Panc1 (cell line): ENCODE measurements at regions not wholly inside any gene's neighbourhood (a gene's known extent, or its start where the extent isn't known, plus 50 kb on each side); places are given as distances from the start of the nearest gene placed in this dataset.

Source experiments
- ATAC-seq: fragments of 200-7000 bp; cut with Tn5 transposase; 2 replicates; pipeline ENCODE4 v1.9.1; 2020; ENCODE audit warnings: mild to moderate bottlenecking, moderate library complexity
- BruUV-seq: library from RNA; stranded (reverse); fragments of 400-500 nt; replicated peaks from 2 replicates; lab custom pipeline; 2021; lab: Mats Ljungman, UMichigan
- CTCF ChIA-PET: fragments of 300-600 bp; sonication (Branson Sonifier 250); formaldehyde crosslinking; loops from one replicate; lab custom pipeline; 2022; ENCODE audit warnings: antibody characterized with exemption; lab: Charles Lee
- POLR2A ChIA-PET: fragments of 300-600 bp; sonication (Branson Sonifier 250); formaldehyde crosslinking; loops from one replicate; lab custom pipeline; 2022; ENCODE audit warnings: antibody characterized with exemption; lab: Charles Lee
- DNase-seq: peaks from one replicate; pipeline ENCODE4 v3.0.0-alpha.2; 2010; ENCODE audit warnings: low read depth, low spot score
- H3K27ac ChIP-seq: 2 replicates; pipeline ENCODE4 v1.5.1; 2011; ENCODE audit warnings: mild to moderate bottlenecking, low read length, inconsistent platforms
- H3K27me3 ChIP-seq: fragments of 200-500 bp; sonication (Bioruptor generic); 2 replicates; pipeline ENCODE4 v1.6.0; 2014; ENCODE audit warnings: low read length, inconsistent platforms; ENCODE audit not compliant: control insufficient read depth, insufficient read depth
- H3K36me3 ChIP-seq: fragments of 200-500 bp; sonication (Bioruptor generic); 2 replicates; pipeline ENCODE4 v1.5.1; 2014; ENCODE audit warnings: inconsistent platforms, mild to moderate bottlenecking, low read length, moderate library complexity; ENCODE audit not compliant: control insufficient read depth, insufficient read depth
- H3K4me1 ChIP-seq: 2 replicates; pipeline ENCODE4 v1.5.1; 2011; ENCODE audit warnings: inconsistent platforms, mild to moderate bottlenecking, low read length, moderate library complexity; ENCODE audit not compliant: control insufficient read depth, insufficient read depth
- H3K4me3 ChIP-seq, 2 experiments: 2 replicates each; pipeline ENCODE4 v1.5.1; 2011 to 2012; ENCODE audit warnings: low read depth in 2 of 2, low read length in 2 of 2, mild to moderate bottlenecking in 2 of 2, inconsistent platforms in 1 of 2, moderate library complexity in 1 of 2
- H3K9me3 ChIP-seq: fragments of 200-500 bp; sonication (Bioruptor generic); 2 replicates; pipeline ENCODE4 v1.5.1; 2014; ENCODE audit warnings: low read depth, mild to moderate bottlenecking, inconsistent platforms, low read length, moderate library complexity; ENCODE audit not compliant: control insufficient read depth, insufficient read depth
- POLR2AphosphoS5 ChIP-seq: IDR thresholded peaks from 2 replicates; pipeline ENCODE4 v1.6.1; 2012; ENCODE audit warnings: mild to moderate bottlenecking, low read depth, low read length, moderate library complexity
- SIN3A ChIP-seq: IDR thresholded peaks from 2 replicates; pipeline ENCODE4 v1.6.1; 2012; ENCODE audit warnings: low read depth, mild to moderate bottlenecking, low read length, moderate library complexity, borderline replicate concordance; ENCODE audit not compliant: insufficient read depth
- TCF7L2 ChIP-seq: IDR thresholded peaks from 2 replicates; pipeline ENCODE4 v1.6.1; 2011; ENCODE audit warnings: mild to moderate bottlenecking, low read depth, low read length, inconsistent platforms
- in situ Hi-C: cut with HindIII; loops from 2 replicates; pipeline ENCODE4 v1.10.0; 2016; ENCODE audit warnings: low sequenced_read_pairs, low pct_unique_long_range_greater_than_20kb
- intact Hi-C: fragments of 100-400 bp; cut with micrococcal nuclease; formaldehyde crosslinking; loops from one replicate; pipeline ENCODE4 v1.10.0; 2022; ENCODE audit not compliant: unreplicated experiment
- TF ChIP-seq, protein P1 (sequence below), 2 experiments: IDR thresholded peaks; 2 replicates each; pipeline ENCODE4 v1.6.1; 2011 to 2012; ENCODE audit warnings: low read depth in 2 of 2, control low read depth in 1 of 2, low read length in 1 of 2, mild to moderate bottlenecking in 1 of 2, moderate library complexity in 1 of 2; ENCODE audit not compliant: insufficient read depth in 1 of 2
- TF ChIP-seq, protein P2 (sequence below): fragments of 450-650 bp; IDR thresholded peaks from 2 replicates; pipeline ENCODE4 v1.5.1; 2017; ENCODE audit warnings: mild to moderate bottlenecking

DNA sequence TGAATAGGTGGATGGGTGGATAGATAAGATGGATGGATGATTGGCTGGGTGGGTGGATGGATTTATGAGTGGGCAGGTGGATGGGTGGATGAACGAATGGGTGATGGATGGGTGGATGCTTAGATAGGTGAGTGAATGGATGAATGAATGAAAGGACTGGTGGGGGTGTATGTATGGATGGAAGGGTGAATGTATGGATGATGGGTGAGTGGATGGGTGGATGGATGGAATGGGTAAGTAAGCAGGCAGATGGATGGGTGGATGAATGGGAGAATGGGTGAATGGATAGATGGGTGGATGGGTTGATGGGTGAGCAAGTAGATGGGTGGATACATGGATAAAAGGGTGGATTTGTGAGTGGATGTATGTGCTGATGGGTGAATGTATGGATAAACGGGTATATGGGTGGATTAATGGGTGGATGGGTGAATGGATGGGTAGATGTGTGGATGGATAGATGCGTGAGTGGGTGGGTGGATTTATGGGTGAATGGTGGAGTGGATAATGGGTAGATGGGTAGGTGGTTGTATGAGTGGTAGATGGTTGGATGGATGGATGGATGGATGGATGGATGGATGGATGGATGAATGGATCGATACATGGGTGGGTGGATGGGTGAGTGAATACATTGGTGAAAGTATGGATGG is 682.6 kb downstream of the HS3ST4 start:
- Histone ChIP-seq H3K27ac (no peak overlapping the region), H3K4me3 (no peak overlapping the region), H3K36me3 (no peaks in the 10 kb centered on the region), H3K4me1 (no peaks in the 10 kb centered on the region), H3K9me3 (no peaks in the 10 kb centered on the region), H3K27me3 (no peaks in the 10 kb centered on the region)
- POLR2A ChIA-PET: no interaction called here
- in situ Hi-C loops (no loop called here), intact Hi-C loops (loop anchor here (1.0 kb wide), 1 partner anchor 11 kb away; no protein-coding TSS in a partner anchor)
- ATAC-seq (no peak), DNase-seq (no peak)
- CTCF ChIA-PET: no interaction called here
- BruUV-seq: no TSS peak
- no peak for TF ChIP-seq TCF7L2
- no peak for TF ChIP-seq POLR2AphosphoS5
- TF ChIP-seq, protein P1, sequence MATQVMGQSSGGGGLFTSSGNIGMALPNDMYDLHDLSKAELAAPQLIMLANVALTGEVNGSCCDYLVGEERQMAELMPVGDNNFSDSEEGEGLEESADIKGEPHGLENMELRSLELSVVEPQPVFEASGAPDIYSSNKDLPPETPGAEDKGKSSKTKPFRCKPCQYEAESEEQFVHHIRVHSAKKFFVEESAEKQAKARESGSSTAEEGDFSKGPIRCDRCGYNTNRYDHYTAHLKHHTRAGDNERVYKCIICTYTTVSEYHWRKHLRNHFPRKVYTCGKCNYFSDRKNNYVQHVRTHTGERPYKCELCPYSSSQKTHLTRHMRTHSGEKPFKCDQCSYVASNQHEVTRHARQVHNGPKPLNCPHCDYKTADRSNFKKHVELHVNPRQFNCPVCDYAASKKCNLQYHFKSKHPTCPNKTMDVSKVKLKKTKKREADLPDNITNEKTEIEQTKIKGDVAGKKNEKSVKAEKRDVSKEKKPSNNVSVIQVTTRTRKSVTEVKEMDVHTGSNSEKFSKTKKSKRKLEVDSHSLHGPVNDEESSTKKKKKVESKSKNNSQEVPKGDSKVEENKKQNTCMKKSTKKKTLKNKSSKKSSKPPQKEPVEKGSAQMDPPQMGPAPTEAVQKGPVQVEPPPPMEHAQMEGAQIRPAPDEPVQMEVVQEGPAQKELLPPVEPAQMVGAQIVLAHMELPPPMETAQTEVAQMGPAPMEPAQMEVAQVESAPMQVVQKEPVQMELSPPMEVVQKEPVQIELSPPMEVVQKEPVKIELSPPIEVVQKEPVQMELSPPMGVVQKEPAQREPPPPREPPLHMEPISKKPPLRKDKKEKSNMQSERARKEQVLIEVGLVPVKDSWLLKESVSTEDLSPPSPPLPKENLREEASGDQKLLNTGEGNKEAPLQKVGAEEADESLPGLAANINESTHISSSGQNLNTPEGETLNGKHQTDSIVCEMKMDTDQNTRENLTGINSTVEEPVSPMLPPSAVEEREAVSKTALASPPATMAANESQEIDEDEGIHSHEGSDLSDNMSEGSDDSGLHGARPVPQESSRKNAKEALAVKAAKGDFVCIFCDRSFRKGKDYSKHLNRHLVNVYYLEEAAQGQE (IDR thresholded peaks at IDR 0.05; ENCODE audit: insufficient read depth in 1 of 2, low read depth in 2 of 2, low read length in 1 of 2): no peak
- no peak for TF ChIP-seq SIN3A
- TF ChIP-seq, protein P2, sequence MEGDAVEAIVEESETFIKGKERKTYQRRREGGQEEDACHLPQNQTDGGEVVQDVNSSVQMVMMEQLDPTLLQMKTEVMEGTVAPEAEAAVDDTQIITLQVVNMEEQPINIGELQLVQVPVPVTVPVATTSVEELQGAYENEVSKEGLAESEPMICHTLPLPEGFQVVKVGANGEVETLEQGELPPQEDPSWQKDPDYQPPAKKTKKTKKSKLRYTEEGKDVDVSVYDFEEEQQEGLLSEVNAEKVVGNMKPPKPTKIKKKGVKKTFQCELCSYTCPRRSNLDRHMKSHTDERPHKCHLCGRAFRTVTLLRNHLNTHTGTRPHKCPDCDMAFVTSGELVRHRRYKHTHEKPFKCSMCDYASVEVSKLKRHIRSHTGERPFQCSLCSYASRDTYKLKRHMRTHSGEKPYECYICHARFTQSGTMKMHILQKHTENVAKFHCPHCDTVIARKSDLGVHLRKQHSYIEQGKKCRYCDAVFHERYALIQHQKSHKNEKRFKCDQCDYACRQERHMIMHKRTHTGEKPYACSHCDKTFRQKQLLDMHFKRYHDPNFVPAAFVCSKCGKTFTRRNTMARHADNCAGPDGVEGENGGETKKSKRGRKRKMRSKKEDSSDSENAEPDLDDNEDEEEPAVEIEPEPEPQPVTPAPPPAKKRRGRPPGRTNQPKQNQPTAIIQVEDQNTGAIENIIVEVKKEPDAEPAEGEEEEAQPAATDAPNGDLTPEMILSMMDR: no peak

DNA sequence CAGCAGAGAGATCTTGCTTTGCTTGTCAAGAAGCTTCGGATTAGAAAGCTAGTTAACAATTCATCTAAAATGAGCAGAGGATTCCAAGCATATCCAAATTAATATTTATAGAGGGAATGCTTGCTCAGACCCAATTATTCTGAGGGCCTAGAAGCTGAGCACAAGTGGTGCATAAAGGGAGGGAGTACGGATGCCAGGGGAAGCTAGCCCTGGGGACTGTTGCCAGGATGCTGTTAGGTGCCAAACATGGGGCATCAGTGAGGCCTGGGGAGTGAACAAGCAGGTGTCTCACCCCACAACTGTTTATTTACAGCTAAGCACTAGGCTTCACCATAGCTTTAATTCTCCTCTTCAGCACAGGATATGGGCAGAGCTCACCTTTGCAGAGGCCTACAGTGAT is 684.1 kb upstream of the C16orf82 start:
- H3K27me3 ChIP-seq: no peaks in the 10 kb centered on the region
- no peaks in the 10 kb centered on the region for H3K36me3 ChIP-seq
- TF ChIP-seq POLR2AphosphoS5 (no peak), SIN3A (no peak), TCF7L2 (no peak)
- TF ChIP-seq, protein P2: no peak
- TF ChIP-seq, protein P1 (IDR thresholded peaks at IDR 0.05; ENCODE audit: insufficient read depth in 1 of 2, low read depth in 2 of 2, low read length in 1 of 2): no peak
- POLR2A ChIA-PET: no interaction called here
- ATAC-seq (no peak), DNase-seq (no peak)
- H3K9me3 ChIP-seq: no peaks in the 10 kb centered on the region
- in situ Hi-C loops: no loop called here
- no peak overlapping the region for H3K27ac ChIP-seq
- no peak overlapping the region for H3K4me3 ChIP-seq
- BruUV-seq: no TSS peak
- no peaks in the 10 kb centered on the region for H3K4me1 ChIP-seq
- CTCF ChIA-PET: no interaction called here
- intact Hi-C loops: no loop called here
